AG10803 (cell line): ENCODE measurements at regions not wholly inside any gene's neighbourhood (a gene's known extent, or its start where the extent isn't known, plus 50 kb on each side); places are given as distances from the start of the nearest gene placed in this dataset.

Source experiments
- DNase-seq: peaks from one replicate; pipeline ENCODE4 v3.0.0; 2010; ENCODE audit warnings: low read depth
- H3K4me3 ChIP-seq: 2 replicates; pipeline ENCODE4 v1.5.1; 2011; ENCODE audit warnings: mild to moderate bottlenecking, low read length, control low read depth
- TF ChIP-seq, protein P1 (sequence below): conservative IDR thresholded peaks from 2 replicates; pipeline ENCODE4 v1.5.1; 2011; ENCODE audit warnings: mild to moderate bottlenecking, low read length, control low read depth, inconsistent platforms

DNA sequence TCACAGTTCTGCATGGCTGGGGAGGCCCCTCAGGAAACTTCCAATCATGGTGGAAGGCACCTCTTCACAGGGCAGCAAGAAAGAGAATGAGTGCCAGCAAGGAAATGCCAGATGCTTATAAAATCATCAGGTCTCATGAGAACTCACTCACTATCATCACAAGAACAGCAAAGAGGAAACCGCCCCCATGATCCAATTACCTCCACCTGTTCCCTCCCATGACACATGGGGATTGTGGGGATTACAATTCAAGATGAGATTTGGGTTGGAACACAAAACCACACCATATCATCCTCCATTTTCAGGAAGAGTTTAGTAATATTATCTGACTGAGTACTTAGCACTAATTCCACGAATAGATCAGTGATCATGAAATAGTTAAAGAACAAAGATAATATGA lies 244.2 kb downstream of the LMO4 start:
- no peak overlapping the region for H3K4me3 ChIP-seq
- TF ChIP-seq, protein P1, sequence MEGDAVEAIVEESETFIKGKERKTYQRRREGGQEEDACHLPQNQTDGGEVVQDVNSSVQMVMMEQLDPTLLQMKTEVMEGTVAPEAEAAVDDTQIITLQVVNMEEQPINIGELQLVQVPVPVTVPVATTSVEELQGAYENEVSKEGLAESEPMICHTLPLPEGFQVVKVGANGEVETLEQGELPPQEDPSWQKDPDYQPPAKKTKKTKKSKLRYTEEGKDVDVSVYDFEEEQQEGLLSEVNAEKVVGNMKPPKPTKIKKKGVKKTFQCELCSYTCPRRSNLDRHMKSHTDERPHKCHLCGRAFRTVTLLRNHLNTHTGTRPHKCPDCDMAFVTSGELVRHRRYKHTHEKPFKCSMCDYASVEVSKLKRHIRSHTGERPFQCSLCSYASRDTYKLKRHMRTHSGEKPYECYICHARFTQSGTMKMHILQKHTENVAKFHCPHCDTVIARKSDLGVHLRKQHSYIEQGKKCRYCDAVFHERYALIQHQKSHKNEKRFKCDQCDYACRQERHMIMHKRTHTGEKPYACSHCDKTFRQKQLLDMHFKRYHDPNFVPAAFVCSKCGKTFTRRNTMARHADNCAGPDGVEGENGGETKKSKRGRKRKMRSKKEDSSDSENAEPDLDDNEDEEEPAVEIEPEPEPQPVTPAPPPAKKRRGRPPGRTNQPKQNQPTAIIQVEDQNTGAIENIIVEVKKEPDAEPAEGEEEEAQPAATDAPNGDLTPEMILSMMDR: no peak

DNA sequence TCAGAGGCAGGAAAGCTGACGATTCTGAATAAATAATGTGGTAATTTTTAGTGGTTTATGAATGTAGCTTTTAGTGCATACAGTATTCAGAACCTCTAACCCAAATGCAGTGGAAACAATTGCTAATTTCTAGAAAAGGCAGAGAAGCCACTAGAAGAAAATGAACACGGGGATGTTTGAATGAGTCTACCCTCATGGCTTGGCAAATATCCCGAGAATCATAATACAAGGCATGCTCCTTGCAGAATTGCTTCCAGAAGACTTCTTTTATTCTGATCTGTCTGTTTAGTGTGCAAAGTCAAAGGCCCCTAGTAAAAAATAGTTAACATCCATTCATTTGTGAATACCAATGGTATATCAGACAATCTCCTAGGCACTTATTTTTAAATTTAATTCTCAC lies 246.8 kb downstream of the LMO4 start:
- TF ChIP-seq, protein P1: no peak
- DNase-seq: peak; percentile 3
- H3K4me3 ChIP-seq: no peak overlapping the region

More for the DNA sequence above, 244.2 kb downstream of the LMO4 start:
- DNase-seq: no peak

DNA sequence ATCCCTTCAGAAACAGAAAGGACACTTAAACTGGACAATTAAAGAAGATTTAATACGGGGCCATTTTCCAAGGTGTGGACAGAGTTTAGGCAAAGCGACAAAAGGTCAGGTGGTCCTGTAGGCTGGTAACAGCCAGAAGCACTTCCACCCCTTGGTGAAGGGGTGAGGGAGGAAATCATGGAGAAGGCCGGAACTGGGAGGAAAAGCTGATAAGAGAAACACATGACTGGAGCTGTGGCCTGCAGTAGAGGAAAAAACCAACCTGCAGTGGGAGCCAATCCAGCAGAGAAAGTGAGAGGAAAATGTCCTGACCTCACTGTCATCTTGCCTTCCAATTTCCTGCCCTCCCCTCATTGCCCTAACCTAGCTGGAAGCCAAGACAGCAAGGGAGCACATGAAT lies 249.8 kb downstream of the LMO4 start:
- no peak overlapping the region for H3K4me3 ChIP-seq
- TF ChIP-seq, protein P1: no peak

DNA sequence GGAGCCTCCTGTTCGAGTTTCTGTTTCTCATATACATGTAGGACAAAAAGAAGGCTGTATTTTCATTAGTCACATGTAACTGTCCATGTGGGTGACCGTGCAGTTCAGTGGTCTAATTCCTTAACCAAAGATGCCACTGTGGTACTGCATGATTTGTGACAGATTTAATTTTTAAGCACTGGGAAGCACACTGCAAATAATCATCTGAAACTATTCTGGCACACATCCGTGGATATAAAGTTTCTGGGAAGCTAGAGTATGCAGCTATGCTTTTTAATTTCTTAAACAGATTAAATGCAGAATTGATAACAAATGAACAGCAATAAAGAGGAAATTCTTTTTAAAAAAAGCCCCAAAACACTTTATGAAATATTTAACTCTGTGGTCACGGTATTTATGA lies 254.8 kb downstream of the LMO4 start:
- TF ChIP-seq, protein P1: no peak
- H3K4me3 ChIP-seq: no peak overlapping the region
- no peak for DNase-seq

More for the DNA sequence above, 249.8 kb downstream of the LMO4 start:
- no peak for DNase-seq

DNA sequence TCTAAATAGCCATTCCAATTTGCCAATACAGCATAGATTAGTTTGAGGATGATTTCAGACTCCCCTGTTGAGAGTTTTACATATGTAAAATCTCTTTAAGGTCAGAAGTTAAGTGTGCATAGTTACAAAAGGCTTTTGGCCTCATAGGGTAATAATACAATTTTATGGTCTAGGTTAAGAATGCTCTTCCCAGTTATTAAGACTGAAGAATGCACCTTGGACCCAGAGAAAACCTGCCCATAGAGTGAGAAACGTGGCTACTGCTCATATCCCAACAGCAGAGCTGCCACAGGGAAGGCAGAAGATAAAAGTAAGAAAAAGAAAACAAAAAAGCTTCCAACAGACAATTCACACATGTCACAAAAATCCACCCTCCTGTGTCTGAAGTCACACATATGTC lies 255.9 kb downstream of the LMO4 start:
- H3K4me3 ChIP-seq: no peak overlapping the region
- no peak for DNase-seq
- TF ChIP-seq, protein P1: no peak

DNA sequence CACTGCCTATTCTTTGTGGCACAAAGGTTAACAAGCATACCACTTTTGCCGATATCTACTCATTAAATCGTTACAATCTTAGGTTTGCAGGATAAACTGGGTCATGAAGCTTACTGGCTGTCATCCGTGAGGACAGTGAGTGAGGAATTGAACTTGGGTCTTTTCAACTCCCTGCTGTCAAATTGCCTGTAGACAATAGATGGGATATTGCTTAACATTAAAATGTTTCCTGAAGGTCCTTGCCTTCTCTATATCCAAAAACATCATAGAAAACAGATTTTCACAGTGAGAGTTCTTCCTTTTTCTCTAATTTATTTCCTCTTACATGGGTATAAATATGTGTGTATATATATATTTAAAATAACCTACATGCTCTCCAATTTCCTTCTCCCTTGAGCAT lies 257.8 kb downstream of the LMO4 start:
- no peak overlapping the region for H3K4me3 ChIP-seq
- no peak for DNase-seq
- TF ChIP-seq, protein P1: no peak

DNA sequence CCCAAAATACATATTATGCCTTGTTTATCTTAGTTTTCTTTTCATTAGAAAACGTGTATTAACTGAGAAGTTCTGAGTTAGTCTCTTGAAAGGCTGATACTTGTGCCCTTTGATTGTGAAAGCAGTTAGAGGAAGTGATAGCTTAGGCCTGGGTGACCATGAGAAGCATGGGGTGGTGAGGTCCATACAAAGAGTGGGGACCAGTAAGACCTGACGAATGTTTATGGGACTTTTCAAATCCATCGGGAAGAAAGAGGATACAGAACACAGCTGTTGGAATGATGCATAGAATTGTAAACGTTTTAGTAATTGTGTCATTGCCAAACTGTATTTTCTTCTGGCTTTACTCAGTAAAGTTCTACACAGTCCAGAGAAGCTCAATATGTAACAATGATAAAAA lies 259.8 kb downstream of the LMO4 start:
- no peak for DNase-seq
- TF ChIP-seq, protein P1: no peak
- no peak overlapping the region for H3K4me3 ChIP-seq
